ENCODE measurements at regions not wholly inside any gene's neighbourhood (a gene's known extent, or its start where the extent isn't known, plus 50 kb on each side); places are given as distances from the start of the nearest gene placed in this dataset.

- H3K9me3 ChIP-seq (ENCODE audit: control insufficient read depth, insufficient read depth, low read depth, low read length): no peaks in the 10 kb centered on the region
- TF ChIP-seq ZNF843 (tag by site-specific recombination; IDR thresholded peaks at IDR 0.05) (no peak), PRDM1 (tag by site-specific recombination; IDR thresholded peaks at IDR 0.05) (no peak), ZSCAN16 (tag by site-specific recombination; IDR thresholded peaks at IDR 0.05) (no peak), ZNF362 (tag by site-specific recombination; IDR thresholded peaks at IDR 0.05) (no peak), ZNF214 (tag by site-specific recombination; IDR thresholded peaks at IDR 0.05; ENCODE audit: borderline replicate concordance) (no peak), KLF9 (tag by site-specific recombination; IDR thresholded peaks at IDR 0.05; ENCODE audit: low read depth) (no peak), ZNF558 (tag by site-specific recombination; IDR thresholded peaks at IDR 0.05) (no peak), ZNF404 (tag by site-specific recombination; IDR thresholded peaks at IDR 0.05) (no peak), PRDM6 (tag by site-specific recombination; IDR thresholded peaks at IDR 0.05) (no peak), OSR2 (tag by site-specific recombination; IDR thresholded peaks at IDR 0.05) (no peak)
- POLR2A ChIA-PET: no interaction called here
- no peaks in the 10 kb centered on the region for H3K36me3 ChIP-seq (ENCODE audit: control insufficient read depth in 2 of 2, insufficient read depth in 1 of 2, low read length in 2 of 2)
- CTCF ChIA-PET: no interaction called here
- no peaks in the 10 kb centered on the region for H3K4me1 ChIP-seq (ENCODE audit: control insufficient read depth, insufficient read depth, low read length)
- H3K27ac ChIP-seq (ENCODE audit: extremely low read depth, low read depth, low read length): no peak overlapping the region
- no peak overlapping the region for H3K4me3 ChIP-seq (ENCODE audit: low read depth, low read length)
Measured at GRCh38 chr2:103784261-103784660, 1022.4 kb downstream of the TMEM182 start.

GRCh38 chr2:103785432-103785831, 1023.6 kb downstream of the TMEM182 start:
- H3K9me3 ChIP-seq (ENCODE audit: control insufficient read depth, insufficient read depth, low read depth, low read length): no peaks in the 10 kb centered on the region
- POLR2A ChIA-PET: no interaction called here
- H3K36me3 ChIP-seq (ENCODE audit: control insufficient read depth in 2 of 2, insufficient read depth in 1 of 2, low read length in 2 of 2): no peaks in the 10 kb centered on the region
- no peak overlapping the region for H3K27ac ChIP-seq (ENCODE audit: extremely low read depth, low read depth, low read length)
- CTCF ChIA-PET: no interaction called here
- no peaks in the 10 kb centered on the region for H3K4me1 ChIP-seq (ENCODE audit: control insufficient read depth, insufficient read depth, low read length)
- H3K4me3 ChIP-seq (ENCODE audit: low read depth, low read length): no peak overlapping the region
- no peak for TF ChIP-seq ZNF184 (tag by site-specific recombination; IDR thresholded peaks at IDR 0.05)
- no peak for TF ChIP-seq ZXDB (tag by site-specific recombination; IDR thresholded peaks at IDR 0.05)
- no peak for TF ChIP-seq MYNN (tag by site-specific recombination; IDR thresholded peaks at IDR 0.05; ENCODE audit: borderline replicate concordance)
- TF ChIP-seq ZNF350 (tag by site-specific recombination; IDR thresholded peaks at IDR 0.05): no peak
- TF ChIP-seq ZBTB44 (tag by site-specific recombination; IDR thresholded peaks at IDR 0.05): no peak
- no peak for TF ChIP-seq ZNF394 (tag by site-specific recombination; IDR thresholded peaks at IDR 0.05; ENCODE audit: borderline replicate concordance)
- no peak for TF ChIP-seq ZNF791 (tag by site-specific recombination; IDR thresholded peaks at IDR 0.05)
- no peak for TF ChIP-seq ZNF24 (tag by site-specific recombination; IDR thresholded peaks at IDR 0.05)
- TF ChIP-seq ZNF776 (tag by site-specific recombination; IDR thresholded peaks at IDR 0.05; ENCODE audit: borderline replicate concordance): no peak
- no peak for TF ChIP-seq ZNF48 (tag by site-specific recombination; IDR thresholded peaks at IDR 0.05)
- TF ChIP-seq ZNF837 (tag by site-specific recombination; IDR thresholded peaks at IDR 0.05): no peak
- no peak for TF ChIP-seq SCRT1 (tag by site-specific recombination; IDR thresholded peaks at IDR 0.05; ENCODE audit: borderline replicate concordance)
- TF ChIP-seq ZNF112 (tag by site-specific recombination; IDR thresholded peaks at IDR 0.05): no peak
- no peak for TF ChIP-seq ZNF704 (tag by site-specific recombination; IDR thresholded peaks at IDR 0.05)
- no peak for TF ChIP-seq ZNF747 (tag by site-specific recombination; IDR thresholded peaks at IDR 0.05)
- no peak for TF ChIP-seq PRDM10 (tag by site-specific recombination; IDR thresholded peaks at IDR 0.05)
- no peak for TF ChIP-seq ZFHX2 (tag by site-specific recombination; conservative IDR thresholded peaks at IDR 0.05)
- TF ChIP-seq ZNF354C (tag by site-specific recombination; IDR thresholded peaks at IDR 0.05; ENCODE audit: borderline replicate concordance, low read depth): no peak
- TF ChIP-seq ZNF560 (tag by site-specific recombination; IDR thresholded peaks at IDR 0.05; ENCODE audit: borderline replicate concordance): no peak
